Mammary epithelial cell (primary cell): ENCODE measurements at regions not wholly inside any gene's neighbourhood (a gene's known extent, or its start where the extent isn't known, plus 50 kb on each side); places are given as distances from the start of the nearest gene placed in this dataset.

Experiments
- CTCF ChIP-seq, 2 donors: IDR thresholded peaks in 1 of 2; conservative IDR thresholded peaks in 1 of 2; 2 replicates each; pipeline ENCODE4 v1.5.1; 2011 to 2012; ENCODE audit warnings: inconsistent platforms in 2 of 2, low read length in 2 of 2, mild to moderate bottlenecking in 2 of 2, control low read depth in 1 of 2, low read depth in 1 of 2; ENCODE audit not compliant: insufficient read depth in 1 of 2; ENCODE audit errors: extremely low read depth in 1 of 2
- EZH2 ChIP-seq: IDR thresholded peaks from 2 replicates; pipeline ENCODE4 v1.6.1; 2012; ENCODE audit warnings: low read length, inconsistent platforms, borderline replicate concordance

GRCh38 chr12:116389326-116389725 is 111.8 kb upstream of the MED13L start:
- TF ChIP-seq CTCF (conservative IDR thresholded peaks at IDR 0.05 in 1 of 2, IDR thresholded peaks at IDR 0.05 in 1 of 2; ENCODE audit: extremely low read depth in 1 of 2, insufficient read depth in 1 of 2, low read depth in 1 of 2, low read length in 2 of 2) (no peak), EZH2 (no peak)
